ENCODE measurements at regions not wholly inside any gene's neighbourhood (a gene's known extent, or its start where the extent isn't known, plus 50 kb on each side); places are given as distances from the start of the nearest gene placed in this dataset.

DNA sequence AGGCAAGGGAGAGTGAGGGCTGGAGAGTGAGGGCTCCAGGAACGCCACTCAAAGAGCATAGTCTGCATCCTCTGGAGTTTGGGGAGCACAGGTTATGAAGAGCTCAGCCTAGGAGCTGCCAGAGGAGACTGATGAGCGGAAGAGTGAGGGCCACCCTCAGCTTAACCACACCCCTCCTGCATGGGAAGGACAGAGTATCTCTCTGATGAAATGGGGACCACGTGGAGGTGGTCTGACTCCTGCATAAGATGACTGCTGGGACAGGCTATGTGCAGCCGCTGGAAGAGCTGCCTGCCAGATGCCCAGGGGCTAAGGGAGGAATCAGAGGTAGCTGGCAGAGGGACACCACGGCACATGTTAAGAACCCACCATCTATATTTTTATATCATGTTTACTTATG, 162.9 kb upstream of the POU2AF2 start:
- TF ChIP-seq, protein P1, sequence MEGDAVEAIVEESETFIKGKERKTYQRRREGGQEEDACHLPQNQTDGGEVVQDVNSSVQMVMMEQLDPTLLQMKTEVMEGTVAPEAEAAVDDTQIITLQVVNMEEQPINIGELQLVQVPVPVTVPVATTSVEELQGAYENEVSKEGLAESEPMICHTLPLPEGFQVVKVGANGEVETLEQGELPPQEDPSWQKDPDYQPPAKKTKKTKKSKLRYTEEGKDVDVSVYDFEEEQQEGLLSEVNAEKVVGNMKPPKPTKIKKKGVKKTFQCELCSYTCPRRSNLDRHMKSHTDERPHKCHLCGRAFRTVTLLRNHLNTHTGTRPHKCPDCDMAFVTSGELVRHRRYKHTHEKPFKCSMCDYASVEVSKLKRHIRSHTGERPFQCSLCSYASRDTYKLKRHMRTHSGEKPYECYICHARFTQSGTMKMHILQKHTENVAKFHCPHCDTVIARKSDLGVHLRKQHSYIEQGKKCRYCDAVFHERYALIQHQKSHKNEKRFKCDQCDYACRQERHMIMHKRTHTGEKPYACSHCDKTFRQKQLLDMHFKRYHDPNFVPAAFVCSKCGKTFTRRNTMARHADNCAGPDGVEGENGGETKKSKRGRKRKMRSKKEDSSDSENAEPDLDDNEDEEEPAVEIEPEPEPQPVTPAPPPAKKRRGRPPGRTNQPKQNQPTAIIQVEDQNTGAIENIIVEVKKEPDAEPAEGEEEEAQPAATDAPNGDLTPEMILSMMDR (IDR thresholded peaks at IDR 0.05), result no peak
- TF ChIP-seq POLR2AphosphoS5 (IDR thresholded peaks at IDR 0.05) (no peak), POLR2A (IDR thresholded peaks at IDR 0.05) (no peak)
